Panc1 (cell line): ENCODE measurements at regions not wholly inside any gene's neighbourhood (a gene's known extent, or its start where the extent isn't known, plus 50 kb on each side); places are given as distances from the start of the nearest gene placed in this dataset.

ENCODE experiments used
- ATAC-seq: fragments of 200-7000 bp; cut with Tn5 transposase; 2 replicates; pipeline ENCODE4 v1.9.1; 2020; ENCODE audit warnings: mild to moderate bottlenecking, moderate library complexity
- BruUV-seq: library from RNA; stranded (reverse); fragments of 400-500 nt; replicated peaks from 2 replicates; lab custom pipeline; 2021; lab: Mats Ljungman, UMichigan
- CTCF ChIA-PET: fragments of 300-600 bp; sonication (Branson Sonifier 250); formaldehyde crosslinking; loops from one replicate; lab custom pipeline; 2022; ENCODE audit warnings: antibody characterized with exemption; lab: Charles Lee
- POLR2A ChIA-PET: fragments of 300-600 bp; sonication (Branson Sonifier 250); formaldehyde crosslinking; loops from one replicate; lab custom pipeline; 2022; ENCODE audit warnings: antibody characterized with exemption; lab: Charles Lee
- DNase-seq: peaks from one replicate; pipeline ENCODE4 v3.0.0-alpha.2; 2010; ENCODE audit warnings: low read depth, low spot score
- H3K27ac ChIP-seq: 2 replicates; pipeline ENCODE4 v1.5.1; 2011; ENCODE audit warnings: mild to moderate bottlenecking, low read length, inconsistent platforms
- H3K27me3 ChIP-seq: fragments of 200-500 bp; sonication (Bioruptor generic); 2 replicates; pipeline ENCODE4 v1.6.0; 2014; ENCODE audit warnings: low read length, inconsistent platforms; ENCODE audit not compliant: control insufficient read depth, insufficient read depth
- H3K36me3 ChIP-seq: fragments of 200-500 bp; sonication (Bioruptor generic); 2 replicates; pipeline ENCODE4 v1.5.1; 2014; ENCODE audit warnings: inconsistent platforms, mild to moderate bottlenecking, low read length, moderate library complexity; ENCODE audit not compliant: control insufficient read depth, insufficient read depth
- H3K4me1 ChIP-seq: 2 replicates; pipeline ENCODE4 v1.5.1; 2011; ENCODE audit warnings: inconsistent platforms, mild to moderate bottlenecking, low read length, moderate library complexity; ENCODE audit not compliant: control insufficient read depth, insufficient read depth
- H3K4me3 ChIP-seq, 2 experiments: 2 replicates each; pipeline ENCODE4 v1.5.1; 2011 to 2012; ENCODE audit warnings: low read depth in 2 of 2, low read length in 2 of 2, mild to moderate bottlenecking in 2 of 2, inconsistent platforms in 1 of 2, moderate library complexity in 1 of 2
- H3K9me3 ChIP-seq: fragments of 200-500 bp; sonication (Bioruptor generic); 2 replicates; pipeline ENCODE4 v1.5.1; 2014; ENCODE audit warnings: low read depth, mild to moderate bottlenecking, inconsistent platforms, low read length, moderate library complexity; ENCODE audit not compliant: control insufficient read depth, insufficient read depth
- CTCF ChIP-seq: fragments of 450-650 bp; IDR thresholded peaks from 2 replicates; pipeline ENCODE4 v1.5.1; 2017; ENCODE audit warnings: mild to moderate bottlenecking
- POLR2AphosphoS5 ChIP-seq: IDR thresholded peaks from 2 replicates; pipeline ENCODE4 v1.6.1; 2012; ENCODE audit warnings: mild to moderate bottlenecking, low read depth, low read length, moderate library complexity
- REST ChIP-seq, 2 experiments: IDR thresholded peaks; 2 replicates each; pipeline ENCODE4 v1.6.1; 2011 to 2012; ENCODE audit warnings: low read depth in 2 of 2, control low read depth in 1 of 2, low read length in 1 of 2, mild to moderate bottlenecking in 1 of 2, moderate library complexity in 1 of 2; ENCODE audit not compliant: insufficient read depth in 1 of 2
- SIN3A ChIP-seq: IDR thresholded peaks from 2 replicates; pipeline ENCODE4 v1.6.1; 2012; ENCODE audit warnings: low read depth, mild to moderate bottlenecking, low read length, moderate library complexity, borderline replicate concordance; ENCODE audit not compliant: insufficient read depth
- TCF7L2 ChIP-seq: IDR thresholded peaks from 2 replicates; pipeline ENCODE4 v1.6.1; 2011; ENCODE audit warnings: mild to moderate bottlenecking, low read depth, low read length, inconsistent platforms
- in situ Hi-C: cut with HindIII; loops from 2 replicates; pipeline ENCODE4 v1.10.0; 2016; ENCODE audit warnings: low sequenced_read_pairs, low pct_unique_long_range_greater_than_20kb
- intact Hi-C: fragments of 100-400 bp; cut with micrococcal nuclease; formaldehyde crosslinking; loops from one replicate; pipeline ENCODE4 v1.10.0; 2022; ENCODE audit not compliant: unreplicated experiment

DNA sequence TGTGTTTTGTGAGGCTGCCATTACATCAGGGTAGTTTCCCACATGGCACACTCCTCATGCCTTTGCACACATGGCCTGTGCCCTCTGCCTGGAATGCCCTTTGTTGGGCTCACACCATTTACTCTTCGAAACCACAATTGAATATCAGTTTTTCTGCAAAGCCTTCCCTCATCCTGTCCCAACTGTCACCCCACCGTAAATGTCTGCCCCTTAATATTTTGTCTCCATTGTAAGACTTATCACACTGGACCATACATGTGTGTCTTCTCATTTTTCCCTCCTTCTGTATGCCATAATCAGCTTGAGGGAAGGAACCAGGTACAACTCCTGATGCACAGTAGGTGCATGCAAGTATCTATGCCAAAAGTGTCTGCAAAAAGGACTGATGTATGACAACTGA is 62.7 kb upstream of the TMEM252 start:
- ATAC-seq (no peak), DNase-seq (no peak)
- intact Hi-C loops, result no loop called here
- TF ChIP-seq SIN3A (no peak), POLR2AphosphoS5 (no peak), CTCF (no peak), TCF7L2 (no peak), REST (IDR thresholded peaks at IDR 0.05; ENCODE audit: insufficient read depth in 1 of 2, low read depth in 2 of 2, low read length in 1 of 2) (no peak)
- no TSS peak for BruUV-seq
- POLR2A ChIA-PET, result no interaction called here
- H3K4me1 ChIP-seq, result no peaks in the 10 kb centered on the region
- no peaks in the 10 kb centered on the region for H3K9me3 ChIP-seq
- in situ Hi-C loops, result no loop called here
- no peaks in the 10 kb centered on the region for H3K27me3 ChIP-seq
- H3K36me3 ChIP-seq, result no peaks in the 10 kb centered on the region
- no peak overlapping the region for H3K4me3 ChIP-seq
- H3K27ac ChIP-seq, result no peak overlapping the region
- CTCF ChIA-PET, result no interaction called here

DNA sequence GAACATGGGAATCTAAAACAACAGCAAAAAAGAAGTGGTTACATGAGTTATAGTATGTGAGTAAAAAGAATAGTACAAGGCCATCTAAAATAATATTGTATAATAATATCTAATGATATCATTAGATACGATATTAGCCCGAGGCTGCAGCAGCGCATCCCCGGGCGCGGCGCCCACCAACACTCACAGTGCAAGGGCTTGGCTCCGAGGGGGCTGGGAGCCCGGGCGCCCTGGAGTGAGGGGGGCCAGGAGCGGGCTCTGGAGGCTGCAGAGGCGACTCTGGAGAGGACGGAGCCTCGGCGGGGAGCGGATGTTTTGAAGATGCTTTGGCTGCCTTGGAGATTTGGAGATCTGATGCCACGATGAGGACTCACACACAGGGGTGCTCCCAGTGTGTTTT is 68.1 kb upstream of the TMEM252 start:
- ATAC-seq (no peak), DNase-seq (no peak)
- POLR2A ChIA-PET, result no interaction called here
- CTCF ChIA-PET, result no interaction called here
- no peaks in the 10 kb centered on the region for H3K4me1 ChIP-seq
- intact Hi-C loops, result no loop called here
- BruUV-seq, result no TSS peak
- no peaks in the 10 kb centered on the region for H3K36me3 ChIP-seq
- in situ Hi-C loops, result no loop called here
- TF ChIP-seq TCF7L2, result no peak
- no peak for TF ChIP-seq CTCF
- TF ChIP-seq POLR2AphosphoS5, result no peak
- no peak for TF ChIP-seq REST (IDR thresholded peaks at IDR 0.05; ENCODE audit: insufficient read depth in 1 of 2, low read depth in 2 of 2, low read length in 1 of 2)
- no peak for TF ChIP-seq SIN3A
- H3K4me3 ChIP-seq, result no peak overlapping the region
- H3K27me3 ChIP-seq, result no peaks in the 10 kb centered on the region
- H3K27ac ChIP-seq, result no peak overlapping the region
- no peaks in the 10 kb centered on the region for H3K9me3 ChIP-seq
